DOHH2 (cell line): ENCODE measurements at regions not wholly inside any gene's neighbourhood (a gene's known extent, or its start where the extent isn't known, plus 50 kb on each side); places are given as distances from the start of the nearest gene placed in this dataset.

Source experiments
- H3F3A ChIP-seq: fragments of 200-600 bp; sonication (generic), shearing (Covaris generic); 2 replicates; pipeline ENCODE4 v1.6.0; 2016; ENCODE audit warnings: antibody characterized with exemption, mild to moderate bottlenecking; ENCODE audit not compliant: control insufficient read depth, insufficient read depth
- H3K27ac ChIP-seq: fragments of 200-600 bp; sonication (generic); 2 replicates; pipeline ENCODE4 v1.5.1; 2014; ENCODE audit warnings: low read depth, mild to moderate bottlenecking, low read length, moderate library complexity
- H3K27me3 ChIP-seq: fragments of 200-600 bp; sonication (generic); 2 replicates; pipeline ENCODE4 v1.6.1; 2014; ENCODE audit warnings: mild to moderate bottlenecking, low read length, mixed read lengths; ENCODE audit not compliant: control insufficient read depth
- H3K36me3 ChIP-seq: fragments of 200-600 bp; sonication (generic); 2 replicates; pipeline ENCODE4 v1.6.1; 2014; ENCODE audit warnings: mild to moderate bottlenecking, low read length, moderate library complexity, mixed read lengths; ENCODE audit not compliant: control insufficient read depth
- H3K4me1 ChIP-seq: fragments of 200-600 bp; sonication (generic); 2 replicates; pipeline ENCODE4 v1.6.1; 2014; ENCODE audit warnings: mild to moderate bottlenecking, low read length, mixed read lengths; ENCODE audit not compliant: control insufficient read depth
- H3K4me2 ChIP-seq: fragments of 200-600 bp; sonication (generic); 2 replicates; pipeline ENCODE4 v1.6.0; 2014; ENCODE audit warnings: mild to moderate bottlenecking, low read length, moderate library complexity
- H3K4me3 ChIP-seq: fragments of 200-600 bp; sonication (generic); 2 replicates; pipeline ENCODE4 v1.5.1; 2014; ENCODE audit warnings: mild to moderate bottlenecking, low read length, mixed read lengths
- H3K79me2 ChIP-seq: fragments of 200-600 bp; sonication (generic); 2 replicates; pipeline ENCODE4 v1.6.1; 2014; ENCODE audit warnings: mild to moderate bottlenecking, low read length, mixed read lengths; ENCODE audit not compliant: control insufficient read depth
- H3K9me2 ChIP-seq: fragments of 200-600 bp; sonication (generic); replicated peaks from 2 replicates; pipeline ENCODE4 v1.6.1; 2014; ENCODE audit warnings: mild to moderate bottlenecking, low read length, mixed read lengths; ENCODE audit not compliant: control insufficient read depth
- H3K9me3 ChIP-seq: fragments of 200-600 bp; sonication (generic); 2 replicates; pipeline ENCODE4 v1.6.1; 2014; ENCODE audit warnings: antibody characterized with exemption, low read length, mixed read lengths; ENCODE audit not compliant: control insufficient read depth, insufficient read depth
- H4K20me1 ChIP-seq: fragments of 200-600 bp; sonication (generic); 2 replicates; pipeline ENCODE4 v1.6.0; 2014; ENCODE audit warnings: low read depth, mild to moderate bottlenecking, antibody characterized with exemption, low read length, moderate library complexity; ENCODE audit not compliant: control insufficient read depth, insufficient read depth
- EZH2phosphoT487 ChIP-seq: fragments of 200-600 bp; sonication (generic); IDR thresholded peaks from 2 replicates; pipeline ENCODE4 v1.6.1; 2017; ENCODE audit warnings: borderline replicate concordance, mild to moderate bottlenecking, antibody characterized with exemption, low read length, moderate library complexity, mixed read lengths
- TF ChIP-seq, protein P1 (sequence below): fragments of 200-600 bp; sonication (generic); IDR thresholded peaks from one replicate; pipeline ENCODE4 v1.5.1; 2014; ENCODE audit warnings: antibody characterized with exemption, mild to moderate bottlenecking, low read depth, low read length; ENCODE audit not compliant: poor library complexity, severe bottlenecking

DNA sequence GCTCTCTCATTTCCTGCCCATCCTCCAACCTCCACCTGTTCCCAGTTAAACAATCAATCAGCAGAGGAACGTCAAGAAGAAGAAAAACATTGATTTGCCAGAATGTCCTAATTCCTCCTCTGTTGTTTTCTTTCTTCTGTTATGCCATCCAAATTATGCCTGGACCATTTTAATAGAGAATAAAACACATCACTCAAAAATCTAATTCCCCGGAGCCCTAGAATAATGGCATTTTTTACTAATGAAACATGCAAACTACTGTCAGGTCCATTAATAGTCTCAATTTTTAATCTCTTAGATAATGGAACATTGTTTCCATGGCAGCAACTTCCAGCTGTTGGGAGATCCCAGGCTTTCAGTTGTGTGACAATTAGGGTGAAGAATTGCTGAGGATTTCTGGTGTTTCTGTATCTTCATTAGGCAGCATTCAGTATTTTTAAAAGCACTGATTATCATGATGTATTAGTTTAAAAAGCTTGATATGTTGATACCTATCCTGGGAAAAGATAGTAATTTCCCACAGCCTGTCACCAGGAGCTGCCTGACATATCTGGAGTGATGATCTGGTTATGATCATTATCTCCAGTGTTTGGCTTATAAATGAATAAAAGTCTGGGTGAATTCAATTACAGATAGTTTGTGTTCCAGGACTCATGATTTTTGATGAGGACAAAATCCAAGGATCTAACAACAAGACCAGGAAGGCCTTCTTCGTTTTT, 209.8 kb downstream of the TPBG start:
- no peak overlapping the region for H3K4me3 ChIP-seq
- no peaks in the 10 kb centered on the region for H3K4me1 ChIP-seq
- H3K36me3 ChIP-seq: no peaks in the 10 kb centered on the region
- H3K27ac ChIP-seq: no peak overlapping the region
- no peaks in the 10 kb centered on the region for H4K20me1 ChIP-seq
- no peaks in the 10 kb centered on the region for H3K79me2 ChIP-seq
- TF ChIP-seq, protein P1, sequence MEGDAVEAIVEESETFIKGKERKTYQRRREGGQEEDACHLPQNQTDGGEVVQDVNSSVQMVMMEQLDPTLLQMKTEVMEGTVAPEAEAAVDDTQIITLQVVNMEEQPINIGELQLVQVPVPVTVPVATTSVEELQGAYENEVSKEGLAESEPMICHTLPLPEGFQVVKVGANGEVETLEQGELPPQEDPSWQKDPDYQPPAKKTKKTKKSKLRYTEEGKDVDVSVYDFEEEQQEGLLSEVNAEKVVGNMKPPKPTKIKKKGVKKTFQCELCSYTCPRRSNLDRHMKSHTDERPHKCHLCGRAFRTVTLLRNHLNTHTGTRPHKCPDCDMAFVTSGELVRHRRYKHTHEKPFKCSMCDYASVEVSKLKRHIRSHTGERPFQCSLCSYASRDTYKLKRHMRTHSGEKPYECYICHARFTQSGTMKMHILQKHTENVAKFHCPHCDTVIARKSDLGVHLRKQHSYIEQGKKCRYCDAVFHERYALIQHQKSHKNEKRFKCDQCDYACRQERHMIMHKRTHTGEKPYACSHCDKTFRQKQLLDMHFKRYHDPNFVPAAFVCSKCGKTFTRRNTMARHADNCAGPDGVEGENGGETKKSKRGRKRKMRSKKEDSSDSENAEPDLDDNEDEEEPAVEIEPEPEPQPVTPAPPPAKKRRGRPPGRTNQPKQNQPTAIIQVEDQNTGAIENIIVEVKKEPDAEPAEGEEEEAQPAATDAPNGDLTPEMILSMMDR: no peak
- TF ChIP-seq EZH2phosphoT487: no peak
- no peaks in the 10 kb centered on the region for H3K9me3 ChIP-seq
- H3F3A ChIP-seq: no peaks in the 10 kb centered on the region
- no peaks in the 10 kb centered on the region for H3K9me2 ChIP-seq
- no peak overlapping the region for H3K4me2 ChIP-seq
- no peaks in the 10 kb centered on the region for H3K27me3 ChIP-seq

DNA sequence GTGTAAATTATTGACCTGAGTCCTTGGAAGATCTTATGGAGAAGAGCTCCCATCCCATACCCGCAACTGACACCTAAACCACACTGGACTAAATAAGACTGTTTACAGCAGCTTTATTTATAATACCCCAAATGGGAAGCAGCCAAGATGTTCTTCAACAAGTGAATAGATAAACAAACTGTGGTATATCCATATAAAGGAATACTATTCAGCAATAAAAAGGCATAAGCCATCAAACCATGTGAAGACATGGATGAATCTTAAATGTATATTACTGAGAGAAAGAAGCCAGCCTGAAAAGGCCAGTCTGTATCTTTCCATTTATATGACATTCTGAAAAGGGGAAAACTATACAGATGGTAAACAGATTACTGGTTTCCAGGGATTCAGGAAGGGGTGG, 212.7 kb downstream of the TPBG start:
- H3K36me3 ChIP-seq: no peaks in the 10 kb centered on the region
- no peak overlapping the region for H3K27ac ChIP-seq
- H3K9me3 ChIP-seq: no peaks in the 10 kb centered on the region
- H3K9me2 ChIP-seq: no peaks in the 10 kb centered on the region
- H3K27me3 ChIP-seq: no peaks in the 10 kb centered on the region
- no peaks in the 10 kb centered on the region for H3K79me2 ChIP-seq
- no peaks in the 10 kb centered on the region for H4K20me1 ChIP-seq
- H3K4me3 ChIP-seq: no peak overlapping the region
- H3F3A ChIP-seq: no peaks in the 10 kb centered on the region
- H3K4me1 ChIP-seq: no peaks in the 10 kb centered on the region
- TF ChIP-seq EZH2phosphoT487: no peak
- no peak overlapping the region for H3K4me2 ChIP-seq

DNA sequence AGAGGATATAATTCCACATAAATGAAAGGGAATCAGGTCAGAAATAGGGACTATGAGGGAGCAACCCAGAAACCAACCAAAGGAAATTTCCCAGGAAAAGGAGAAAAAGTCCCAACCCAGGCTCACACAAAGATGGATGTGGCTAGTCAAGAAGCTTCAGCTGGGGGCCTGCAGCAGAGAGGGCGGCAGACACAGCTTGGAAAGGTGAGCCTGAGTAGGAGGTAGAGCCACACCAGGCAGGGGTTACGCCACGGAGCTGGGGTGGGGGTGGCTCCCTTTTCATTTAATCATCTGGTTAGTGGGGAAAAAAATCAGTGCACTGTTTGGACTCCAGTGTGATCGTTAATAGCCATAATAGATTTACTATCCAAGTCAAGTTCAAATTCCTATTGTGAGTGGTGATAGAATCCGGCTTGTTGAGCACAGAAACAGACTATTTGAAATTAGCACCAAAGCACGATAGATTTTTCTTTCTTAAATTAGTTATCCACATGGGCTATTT, 220.6 kb downstream of the TPBG start:
- Histone ChIP-seq H3K4me3 (no peak overlapping the region), H3K4me1 (no peaks in the 10 kb centered on the region), H3K4me2 (no peak overlapping the region), H3K9me2 (no peaks in the 10 kb centered on the region), H4K20me1 (no peaks in the 10 kb centered on the region), H3F3A (no peaks in the 10 kb centered on the region), H3K27me3 (peaks cover 4% of the 10 kb centered on the region; the same call in 1 of the 2 replicates), H3K9me3 (no peaks in the 10 kb centered on the region), H3K27ac (no peak overlapping the region), H3K36me3 (no peaks in the 10 kb centered on the region), H3K79me2 (no peaks in the 10 kb centered on the region)
- TF ChIP-seq, protein P1: no peak
- no peak for TF ChIP-seq EZH2phosphoT487

DNA sequence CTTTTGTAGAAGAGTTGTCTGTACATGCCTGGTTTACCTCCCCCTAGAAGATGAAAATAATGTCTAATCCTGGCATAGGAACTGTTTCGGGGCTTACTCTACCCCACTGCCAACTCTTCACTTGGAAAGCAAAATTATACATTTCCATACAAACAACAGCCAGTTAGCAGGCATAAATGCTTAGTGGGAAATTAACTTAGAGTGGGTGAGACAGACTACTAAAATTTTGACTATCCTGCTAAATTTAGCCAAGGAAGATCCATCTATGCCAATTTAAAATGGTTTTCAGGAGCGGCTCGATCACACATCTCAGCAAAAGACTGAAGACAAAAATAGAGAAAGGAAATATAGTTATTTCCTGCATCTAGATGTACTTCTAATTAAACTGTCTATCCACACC, 221.2 kb downstream of the TPBG start:
- Histone ChIP-seq H3K9me2 (no peaks in the 10 kb centered on the region), H3K4me3 (no peak overlapping the region), H3K4me1 (no peaks in the 10 kb centered on the region), H3K9me3 (no peaks in the 10 kb centered on the region), H4K20me1 (no peaks in the 10 kb centered on the region), H3K36me3 (no peaks in the 10 kb centered on the region), H3K79me2 (no peaks in the 10 kb centered on the region), H3K27me3 (peaks cover 4% of the 10 kb centered on the region; the same call in 1 of the 2 replicates), H3K27ac (no peak overlapping the region), H3F3A (no peaks in the 10 kb centered on the region), H3K4me2 (no peak overlapping the region)
- TF ChIP-seq EZH2phosphoT487: no peak
- TF ChIP-seq, protein P1: no peak
